ENCODE measurements at regions not wholly inside any gene's neighbourhood (a gene's known extent, or its start where the extent isn't known, plus 50 kb on each side); places are given as distances from the start of the nearest gene placed in this dataset.

DNA sequence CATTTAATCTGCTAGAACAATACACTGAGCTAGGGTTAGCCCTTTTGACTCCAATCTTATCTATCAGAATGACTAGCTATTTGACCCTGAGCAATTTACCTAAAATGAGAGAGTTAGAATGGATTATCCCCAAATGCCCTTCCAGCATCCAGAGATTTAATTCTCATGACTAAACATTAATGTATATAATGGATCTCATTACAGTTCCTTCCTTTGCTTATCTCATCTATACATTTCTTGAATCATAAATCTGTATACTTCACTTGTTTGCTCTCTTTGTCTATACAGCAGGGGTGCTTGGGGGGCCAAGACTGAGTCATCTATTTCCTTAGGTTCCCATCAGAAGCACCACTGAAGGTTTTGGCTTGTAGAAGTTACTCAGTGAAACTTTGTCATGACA, 565.8 kb downstream of the IGSF11 start:
- no peak for TF ChIP-seq CTCF (IDR thresholded peaks at IDR 0.05)
- no peak for TF ChIP-seq POLR2A (IDR thresholded peaks at IDR 0.05)

Measured in Peyer's patch (tissue), 4 donors.